ENCODE measurements at regions not wholly inside any gene's neighbourhood (a gene's known extent, or its start where the extent isn't known, plus 50 kb on each side); places are given as distances from the start of the nearest gene placed in this dataset.

GRCh38 chr9:25177858-25178257, 500.4 kb downstream of the TUSC1 start:
- TF ChIP-seq POLR2A (IDR thresholded peaks at IDR 0.05; ENCODE audit: low read length) (no peak), GATA1 (IDR thresholded peaks at IDR 0.05; ENCODE audit: low read depth, low read length) (no peak)
